SIG-M5 (cell line): ENCODE measurements at regions not wholly inside any gene's neighbourhood (a gene's known extent, or its start where the extent isn't known, plus 50 kb on each side); places are given as distances from the start of the nearest gene placed in this dataset.

Experiments
- DNase-seq: peaks from one replicate; lab custom pipeline; 2025; lab: John Stamatoyannopoulos, UW

GRCh38 chr5:105726093-105726492, 1944.6 kb downstream of the EFNA5 start:
- no peak for DNase-seq

- no peak for DNase-seq
These were observed 1962.3 kb downstream of the EFNA5 start for GRCh38 chr5:105708442-105708841.

- DNase-seq: no peak
These were observed 1968.4 kb downstream of the EFNA5 start for GRCh38 chr5:105702323-105702722.

- no peak for DNase-seq
These were observed 1974.3 kb downstream of the EFNA5 start for GRCh38 chr5:105696440-105696839.

- DNase-seq: no peak
These were observed 1974.8 kb downstream of the EFNA5 start for GRCh38 chr5:105695941-105696340.

GRCh38 chr5:105689596-105689995, 1981.1 kb downstream of the EFNA5 start:
- no peak for DNase-seq

GRCh38 chr5:105688227-105688792, 1982.4 kb downstream of the EFNA5 start:
- DNase-seq: no peak

GRCh38 chr5:105687493-105687892, 1983.2 kb downstream of the EFNA5 start:
- DNase-seq: no peak

GRCh38 chr5:105685884-105686283, 1984.9 kb downstream of the EFNA5 start:
- no peak for DNase-seq

- DNase-seq: no peak
These were observed 1985.9 kb downstream of the EFNA5 start for GRCh38 chr5:105684799-105685198.

- no peak for DNase-seq
These were observed 1989.8 kb downstream of the EFNA5 start for GRCh38 chr5:105680858-105681475.

- DNase-seq: no peak
These were observed 1993.4 kb downstream of the EFNA5 start for GRCh38 chr5:105677291-105677690.

- DNase-seq: no peak
These were observed 2000.1 kb downstream of the EFNA5 start for GRCh38 chr5:105670596-105670995.

GRCh38 chr5:105663671-105664070, 2007.1 kb downstream of the EFNA5 start:
- no peak for DNase-seq

GRCh38 chr5:105659396-105659795, 2011.3 kb downstream of the EFNA5 start:
- DNase-seq: no peak

- DNase-seq: no peak
These were observed 2030.4 kb downstream of the EFNA5 start for GRCh38 chr5:105640328-105640727.

- no peak for DNase-seq
These were observed 2031.2 kb downstream of the EFNA5 start for GRCh38 chr5:105639511-105639910.

GRCh38 chr5:105639068-105639467, 2031.7 kb downstream of the EFNA5 start:
- DNase-seq: no peak

GRCh38 chr5:105638437-105638836, 2032.3 kb downstream of the EFNA5 start:
- no peak for DNase-seq

GRCh38 chr5:105632043-105632442, 2038.7 kb downstream of the EFNA5 start:
- DNase-seq: no peak

- DNase-seq: no peak
These were observed 2039.9 kb downstream of the EFNA5 start for GRCh38 chr5:105630803-105631202.

GRCh38 chr5:105619725-105620124, 2051.0 kb downstream of the EFNA5 start:
- no peak for DNase-seq

GRCh38 chr5:105617436-105618215, 2053.1 kb downstream of the EFNA5 start:
- no peak for DNase-seq
